ENCODE measurements at regions not wholly inside any gene's neighbourhood (a gene's known extent, or its start where the extent isn't known, plus 50 kb on each side); places are given as distances from the start of the nearest gene placed in this dataset.

GRCh38 chr5:174301848-174302625, 256.5 kb downstream of the NSG2 start:
- Histone ChIP-seq H3K9ac (ENCODE audit: insufficient read depth, low read length) (no peak overlapping the region), H2AFZ (ENCODE audit: low read length) (no peak overlapping the region), H3K4me2 (ENCODE audit: extremely low read depth, insufficient read depth, low read length) (no peak overlapping the region), H3K9me3 (ENCODE audit: control insufficient read depth, insufficient read depth, low read depth, low read length) (no peaks in the 10 kb centered on the region), H4K20me1 (ENCODE audit: control insufficient read depth, extremely low read depth, insufficient read depth, low read length) (no peaks in the 10 kb centered on the region), H3K4me1 (ENCODE audit: control insufficient read depth, extremely low read depth, insufficient read depth, low read length) (no peaks in the 10 kb centered on the region), H3K4me3 (replicated peaks in 1 of 4; ENCODE audit: control extremely low read depth in 1 of 4, insufficient read depth in 1 of 4, low read depth in 3 of 4, low read length in 4 of 4) (no peak overlapping the region), H3K27ac (ENCODE audit: insufficient read depth, low read length) (no peak overlapping the region), H3K27me3 (ENCODE audit: control insufficient read depth, insufficient read depth, low read length) (no peaks in the 10 kb centered on the region), H3K36me3 (ENCODE audit: control insufficient read depth, insufficient read depth, low read length) (no peaks in the 10 kb centered on the region), H3K79me2 (ENCODE audit: control insufficient read depth, insufficient read depth, low read length) (no peaks in the 10 kb centered on the region)
- no peak for TF ChIP-seq EZH2 (IDR thresholded peaks at IDR 0.05; ENCODE audit: low read length, missing control alignments)
- no peak for TF ChIP-seq CTCF (conservative IDR thresholded peaks at IDR 0.05 in 1 of 2, IDR thresholded peaks at IDR 0.05 in 1 of 2; ENCODE audit: low read depth in 1 of 2, low read length in 2 of 2)
- DNase-seq (ENCODE audit: low read depth in 2 of 2), result no peak

DNA sequence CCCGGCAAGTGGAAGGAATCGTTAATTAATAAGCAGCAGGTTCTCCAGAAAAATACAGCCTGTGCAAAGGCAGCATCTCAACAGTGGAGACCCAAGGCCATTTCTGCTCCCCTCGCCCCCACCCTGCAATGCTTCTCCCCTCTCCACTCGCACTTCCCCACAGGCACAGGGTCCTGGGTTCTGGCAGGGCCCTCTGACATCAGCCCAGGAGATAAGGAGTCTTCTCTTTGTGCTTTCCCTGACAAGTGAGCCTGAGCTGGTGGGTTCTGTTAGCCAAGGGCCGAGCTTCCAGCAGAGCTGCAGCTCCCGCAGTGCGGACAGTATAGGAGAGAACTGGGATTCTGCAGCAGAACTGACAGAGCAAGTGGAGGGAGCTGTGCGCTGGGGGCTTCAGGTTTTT, 257.5 kb downstream of the NSG2 start:
- H2AFZ ChIP-seq (ENCODE audit: low read length), result no peak overlapping the region
- no peak overlapping the region for H3K9ac ChIP-seq (ENCODE audit: insufficient read depth, low read length)
- H3K27me3 ChIP-seq (ENCODE audit: control insufficient read depth, insufficient read depth, low read length), result no peaks in the 10 kb centered on the region
- H3K27ac ChIP-seq (ENCODE audit: insufficient read depth, low read length), result no peak overlapping the region
- H3K9me3 ChIP-seq (ENCODE audit: control insufficient read depth, insufficient read depth, low read depth, low read length), result no peaks in the 10 kb centered on the region
- TF ChIP-seq CTCF (conservative IDR thresholded peaks at IDR 0.05 in 1 of 2, IDR thresholded peaks at IDR 0.05 in 1 of 2; ENCODE audit: low read depth in 1 of 2, low read length in 2 of 2) (no peak), EZH2 (IDR thresholded peaks at IDR 0.05; ENCODE audit: low read length, missing control alignments) (no peak)
- no peak overlapping the region for H3K4me2 ChIP-seq (ENCODE audit: extremely low read depth, insufficient read depth, low read length)
- H3K4me1 ChIP-seq (ENCODE audit: control insufficient read depth, extremely low read depth, insufficient read depth, low read length), result no peaks in the 10 kb centered on the region
- no peaks in the 10 kb centered on the region for H3K36me3 ChIP-seq (ENCODE audit: control insufficient read depth, insufficient read depth, low read length)
- no peaks in the 10 kb centered on the region for H4K20me1 ChIP-seq (ENCODE audit: control insufficient read depth, extremely low read depth, insufficient read depth, low read length)
- no peaks in the 10 kb centered on the region for H3K79me2 ChIP-seq (ENCODE audit: control insufficient read depth, insufficient read depth, low read length)
- H3K4me3 ChIP-seq (replicated peaks in 1 of 4; ENCODE audit: control extremely low read depth in 1 of 4, insufficient read depth in 1 of 4, low read depth in 3 of 4, low read length in 4 of 4), result no peak overlapping the region
- no peak for DNase-seq (ENCODE audit: low read depth in 2 of 2)

DNA sequence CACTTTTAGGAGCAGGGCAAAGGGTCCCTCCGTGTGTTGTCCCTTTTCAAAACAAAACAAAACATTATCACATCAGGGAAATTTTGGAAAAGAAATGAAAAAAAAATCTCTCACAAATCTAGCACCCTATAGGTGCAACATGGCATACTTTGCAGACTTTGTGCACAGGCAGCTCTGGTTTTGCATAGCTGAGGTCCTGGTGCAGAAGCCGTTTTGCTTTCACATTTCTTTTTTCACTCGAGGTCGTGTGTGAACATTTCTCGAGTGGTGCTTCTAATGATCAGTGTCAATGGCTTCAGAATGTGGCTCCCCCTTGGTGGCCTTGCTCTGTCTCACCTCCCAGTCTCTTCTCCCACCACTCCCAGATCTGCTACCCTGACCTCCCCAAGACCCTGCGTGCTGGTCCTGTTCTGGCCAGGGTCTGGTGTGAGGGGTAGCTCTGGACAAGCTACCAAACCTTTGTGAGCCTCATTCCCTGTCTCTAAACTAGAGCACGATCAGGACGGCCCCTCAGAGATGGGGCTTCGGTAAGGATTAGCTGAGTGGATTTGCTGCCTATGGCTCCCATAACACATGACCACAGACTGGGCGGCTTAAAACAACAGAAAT, 258.0 kb downstream of the NSG2 start:
- Histone ChIP-seq H3K4me2 (ENCODE audit: extremely low read depth, insufficient read depth, low read length) (no peak overlapping the region), H3K36me3 (ENCODE audit: control insufficient read depth, insufficient read depth, low read length) (no peaks in the 10 kb centered on the region), H3K27ac (ENCODE audit: insufficient read depth, low read length) (no peak overlapping the region), H3K9ac (ENCODE audit: insufficient read depth, low read length) (no peak overlapping the region), H2AFZ (ENCODE audit: low read length) (no peak overlapping the region), H3K79me2 (ENCODE audit: control insufficient read depth, insufficient read depth, low read length) (no peaks in the 10 kb centered on the region), H4K20me1 (ENCODE audit: control insufficient read depth, extremely low read depth, insufficient read depth, low read length) (no peaks in the 10 kb centered on the region), H3K27me3 (ENCODE audit: control insufficient read depth, insufficient read depth, low read length) (no peaks in the 10 kb centered on the region), H3K4me1 (ENCODE audit: control insufficient read depth, extremely low read depth, insufficient read depth, low read length) (no peaks in the 10 kb centered on the region), H3K9me3 (ENCODE audit: control insufficient read depth, insufficient read depth, low read depth, low read length) (no peaks in the 10 kb centered on the region), H3K4me3 (replicated peaks in 1 of 4; ENCODE audit: control extremely low read depth in 1 of 4, insufficient read depth in 1 of 4, low read depth in 3 of 4, low read length in 4 of 4) (no peak overlapping the region)
- TF ChIP-seq EZH2 (IDR thresholded peaks at IDR 0.05; ENCODE audit: low read length, missing control alignments) (no peak), CTCF (conservative IDR thresholded peaks at IDR 0.05 in 1 of 2, IDR thresholded peaks at IDR 0.05 in 1 of 2; ENCODE audit: low read depth in 1 of 2, low read length in 2 of 2) (no peak)
- DNase-seq (ENCODE audit: low read depth in 2 of 2), result no peak
